GM03348 (cell line): ENCODE measurements at regions not wholly inside any gene's neighbourhood (a gene's known extent, or its start where the extent isn't known, plus 50 kb on each side); places are given as distances from the start of the nearest gene placed in this dataset.

Experiments
- DNase-seq: peaks from one replicate; pipeline ENCODE4 v3.0.0; 2012; ENCODE audit warnings: low spot score

- DNase-seq: peak; percentile 56
Measured at GRCh38 chr6:90790696-90791095, 203.8 kb upstream of the MAP3K7 start.

GRCh38 chr6:90790058-90790457 lies 203.2 kb upstream of the MAP3K7 start:
- DNase-seq: peak; percentile 15

DNA sequence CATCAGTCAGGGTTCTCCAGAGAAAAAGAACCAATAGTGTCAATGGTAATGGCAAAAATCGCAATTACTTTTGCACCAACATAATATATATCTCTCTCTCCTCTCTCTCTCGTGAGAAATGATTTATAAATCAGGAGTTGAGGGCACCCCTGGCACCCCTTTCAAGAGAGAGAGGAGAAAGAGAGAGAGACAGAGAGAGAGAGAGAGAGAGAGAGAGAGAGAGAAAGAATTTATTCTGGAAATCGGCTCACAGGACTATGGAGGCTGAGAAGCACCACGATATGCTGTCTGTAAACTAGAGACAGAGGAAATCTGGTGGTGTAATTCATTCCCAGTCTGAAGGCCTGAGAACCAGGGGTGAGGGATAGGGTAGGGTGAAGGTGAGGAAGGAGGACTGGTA lies 201.9 kb upstream of the MAP3K7 start:
- DNase-seq: no peak

DNA sequence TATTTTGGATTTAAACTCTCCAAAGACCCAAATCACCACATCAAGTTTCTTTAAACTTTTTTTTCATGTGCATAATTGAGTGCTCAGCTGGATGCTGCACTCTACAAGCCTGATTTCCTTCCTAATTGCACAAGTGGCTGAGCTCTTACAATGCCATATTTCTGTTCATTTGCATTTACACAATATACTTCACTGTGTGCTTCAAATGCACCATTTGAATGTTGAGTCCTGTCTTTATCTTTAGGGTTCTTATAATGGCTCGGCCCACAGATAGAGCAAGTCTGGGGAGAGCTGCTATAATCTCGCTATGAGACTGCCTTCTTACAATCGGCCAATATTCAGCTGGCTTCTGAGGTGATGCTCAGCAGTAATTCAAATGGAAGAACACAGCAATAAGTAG lies 200.6 kb upstream of the MAP3K7 start:
- DNase-seq: no peak

DNA sequence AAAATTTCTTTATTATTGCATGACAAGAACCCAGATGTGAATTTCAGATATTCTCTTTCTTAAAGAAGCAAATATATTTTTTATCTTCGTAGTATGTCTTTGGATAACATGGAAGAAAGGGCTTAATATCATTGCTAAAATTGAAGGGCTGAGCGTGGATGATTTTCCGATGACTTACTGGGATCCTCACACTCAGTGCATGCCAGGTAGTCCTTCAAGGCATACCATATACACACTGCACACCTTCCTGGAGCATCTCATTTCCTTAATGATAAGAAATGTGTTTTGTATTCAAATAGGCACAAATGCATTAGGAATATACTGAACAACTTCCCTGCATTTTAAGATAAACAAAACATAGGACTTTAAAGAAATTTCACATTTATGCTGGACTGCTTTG lies 193.9 kb upstream of the MAP3K7 start:
- no peak for DNase-seq

GRCh38 chr6:90780141-90780540 lies 193.3 kb upstream of the MAP3K7 start:
- no peak for DNase-seq

DNA sequence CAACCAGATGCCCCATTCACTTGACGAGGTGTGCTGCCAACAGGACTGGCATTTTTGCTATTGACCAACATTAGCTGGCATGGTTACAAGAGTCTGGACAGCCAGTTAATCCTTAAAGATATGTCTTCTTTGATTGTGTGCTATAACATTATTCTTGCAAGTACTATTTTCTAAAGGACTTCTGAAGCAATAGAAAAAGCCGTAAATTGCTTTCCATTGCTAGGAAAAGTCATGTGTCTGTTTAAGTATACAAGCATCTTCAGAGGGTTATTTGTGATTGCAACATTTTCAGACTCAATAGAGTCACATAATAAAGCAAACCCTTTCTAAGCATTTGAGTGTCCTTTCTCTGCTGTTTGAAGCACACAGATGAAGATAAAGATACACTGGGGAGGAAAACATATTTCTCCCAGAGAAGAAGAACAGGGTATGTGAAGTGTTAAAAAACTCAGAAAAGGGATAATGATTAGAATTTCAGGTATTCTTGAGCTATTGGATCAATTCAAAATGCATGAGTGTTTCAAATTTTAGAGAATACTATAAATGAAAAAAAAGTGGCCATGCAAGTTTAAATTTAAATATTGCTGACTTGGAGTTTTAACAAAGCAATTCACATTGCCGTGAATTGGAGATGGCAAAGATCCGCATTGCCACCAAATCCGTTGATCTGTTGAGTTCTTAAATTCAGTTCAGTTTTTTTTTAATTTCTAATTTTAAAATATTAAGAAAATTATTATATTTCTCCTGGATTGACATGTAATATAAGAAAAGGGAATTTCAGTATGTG lies 191.7 kb upstream of the MAP3K7 start:
- DNase-seq: no peak

GRCh38 chr6:90770778-90771177 lies 183.9 kb upstream of the MAP3K7 start:
- DNase-seq: no peak

GRCh38 chr6:90765895-90766294 lies 179.0 kb upstream of the MAP3K7 start:
- DNase-seq: no peak

DNA sequence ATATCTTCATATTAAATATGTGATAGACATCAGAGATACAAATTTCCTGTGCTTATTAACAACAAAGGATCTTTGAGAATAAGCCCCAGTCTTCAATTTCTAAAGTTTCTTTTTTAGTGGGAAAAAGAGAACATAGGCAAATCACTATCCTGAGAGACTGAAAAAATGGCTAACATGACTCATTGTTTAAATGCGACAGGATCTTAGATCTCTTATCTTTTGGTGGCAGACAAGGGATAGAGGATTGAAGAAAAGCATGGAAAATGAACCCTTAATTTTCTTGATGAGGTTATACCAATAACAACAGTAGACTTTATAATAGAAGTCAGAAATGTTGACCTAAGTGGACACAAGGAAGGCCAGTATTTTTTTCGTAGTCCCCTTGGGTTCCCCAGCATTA lies 178.6 kb upstream of the MAP3K7 start:
- DNase-seq: no peak

GRCh38 chr6:90764001-90764400 lies 177.1 kb upstream of the MAP3K7 start:
- DNase-seq: peak; percentile 11

DNA sequence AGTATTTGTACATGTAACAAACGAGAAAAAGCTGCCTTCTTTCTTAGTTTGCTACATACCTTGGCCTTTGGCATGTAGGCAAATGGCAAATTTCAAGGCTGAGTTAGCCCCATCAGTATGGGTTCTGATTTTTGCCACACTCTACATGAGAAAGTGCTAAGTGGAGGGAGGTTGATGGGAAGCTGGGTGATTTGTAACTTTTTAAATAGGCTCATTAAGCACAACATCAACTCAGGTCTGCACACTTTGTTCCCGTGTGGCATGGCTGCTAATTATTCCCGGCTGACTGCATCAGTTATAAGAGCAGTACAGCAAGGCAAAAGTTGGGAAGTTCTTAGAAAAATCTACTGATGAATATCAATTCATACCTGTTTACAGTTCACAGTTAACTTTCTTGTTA lies 172.8 kb upstream of the MAP3K7 start:
- no peak for DNase-seq

DNA sequence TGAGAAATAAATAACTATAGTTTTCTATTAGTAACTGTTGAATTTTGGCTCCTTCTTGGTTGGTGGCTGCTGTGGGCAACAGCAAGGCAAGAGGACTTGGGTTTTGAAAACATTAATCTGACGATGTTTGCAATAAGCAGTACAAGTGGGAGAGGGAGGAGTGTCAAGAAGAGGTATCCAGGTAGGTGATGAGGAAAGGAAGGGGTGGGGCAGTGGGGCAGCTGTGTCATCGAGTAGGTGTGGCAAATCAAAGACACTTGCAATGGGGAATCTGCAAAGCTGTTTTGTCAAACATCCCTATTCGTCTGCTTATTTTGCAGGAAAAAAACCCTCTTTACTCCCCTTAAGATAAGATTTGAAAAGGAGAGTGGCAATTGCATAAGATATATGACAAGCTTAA lies 171.9 kb upstream of the MAP3K7 start:
- DNase-seq: no peak

GRCh38 chr6:90753820-90754643 lies 167.2 kb upstream of the MAP3K7 start:
- DNase-seq: no peak

DNA sequence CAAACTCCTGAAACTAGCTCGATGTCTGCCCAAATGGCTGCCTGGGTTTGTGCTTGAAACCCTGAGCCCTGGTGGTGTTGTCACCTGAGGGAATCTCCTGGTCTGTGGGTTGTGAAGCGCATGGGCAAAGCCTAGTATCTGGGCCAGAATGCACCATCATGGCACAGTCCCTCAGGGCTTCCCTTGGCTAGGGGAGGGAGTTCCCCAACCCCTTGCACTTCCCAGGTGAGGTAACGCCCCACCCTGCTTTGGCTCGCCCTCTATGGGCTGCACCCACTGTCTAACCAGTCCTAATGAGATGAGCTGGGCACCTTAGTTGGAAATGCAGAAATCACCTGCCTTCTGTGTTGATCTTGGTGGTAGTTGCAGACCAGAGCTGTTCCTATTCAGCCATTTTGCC lies 152.9 kb upstream of the MAP3K7 start:
- DNase-seq: no peak

- no peak for DNase-seq
Measured at GRCh38 chr6:90739339-90739738, 152.5 kb upstream of the MAP3K7 start.

DNA sequence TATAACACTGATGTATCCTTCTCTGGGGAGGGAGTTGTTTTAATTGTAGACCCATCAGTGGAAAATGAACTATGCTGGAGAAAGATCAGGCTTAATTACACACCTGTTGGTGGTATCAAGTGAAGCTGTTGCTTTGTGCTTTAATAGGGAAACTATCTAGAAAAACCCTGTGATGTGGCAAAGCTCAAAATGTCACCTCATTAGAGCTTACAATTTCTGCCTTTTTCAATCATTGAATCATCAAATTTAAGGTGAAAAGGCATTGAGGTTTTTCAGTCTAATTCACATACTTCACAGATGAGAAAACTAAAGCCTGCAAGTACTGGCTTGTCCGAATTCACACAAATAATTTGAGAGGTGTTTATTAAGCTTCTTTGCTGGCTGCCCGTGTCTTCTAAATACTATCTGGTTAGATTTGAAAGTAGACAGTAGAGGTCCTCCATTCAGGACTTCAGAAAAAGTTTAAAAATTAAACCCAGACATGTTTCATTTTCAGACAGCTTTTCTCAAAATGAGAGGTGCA lies 143.3 kb upstream of the MAP3K7 start:
- DNase-seq: no peak

DNA sequence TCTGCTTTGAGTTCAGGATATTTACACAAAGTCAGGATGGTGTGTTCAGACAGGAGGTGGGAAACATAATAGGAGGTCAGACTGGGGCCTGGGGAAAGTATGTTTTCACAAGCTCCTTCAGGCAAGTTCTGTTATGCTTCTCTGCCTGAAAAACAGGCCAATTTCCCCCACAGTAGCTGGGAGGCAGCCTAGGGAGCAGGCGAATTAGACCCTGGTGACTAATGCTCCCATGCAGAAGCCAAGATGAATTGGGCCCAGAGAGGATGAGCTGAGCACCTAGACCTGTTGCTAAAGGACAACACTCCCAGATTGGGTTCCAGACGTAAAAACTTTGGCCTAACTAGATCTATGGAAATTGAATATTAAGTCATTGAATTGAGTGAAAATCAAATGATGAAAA lies 142.2 kb upstream of the MAP3K7 start:
- no peak for DNase-seq

DNA sequence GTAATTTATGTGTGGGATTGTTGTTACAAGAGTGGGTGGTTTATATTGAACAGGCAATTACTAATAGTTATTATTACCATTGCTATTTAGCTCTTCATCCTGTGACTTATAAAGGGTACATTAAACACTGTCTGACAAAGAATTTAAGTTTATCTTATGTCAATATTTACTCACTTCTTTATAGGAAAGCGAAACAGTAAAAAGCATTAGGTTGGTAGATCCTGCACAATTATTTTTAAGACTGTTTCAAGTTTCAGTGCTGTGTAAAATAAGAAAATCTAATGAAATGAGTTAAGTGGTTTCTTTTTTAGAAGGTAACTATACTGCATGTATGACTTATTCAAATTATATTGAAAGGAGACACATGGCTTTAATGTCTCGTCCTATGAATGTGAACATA lies 135.8 kb upstream of the MAP3K7 start:
- DNase-seq: no peak

DNA sequence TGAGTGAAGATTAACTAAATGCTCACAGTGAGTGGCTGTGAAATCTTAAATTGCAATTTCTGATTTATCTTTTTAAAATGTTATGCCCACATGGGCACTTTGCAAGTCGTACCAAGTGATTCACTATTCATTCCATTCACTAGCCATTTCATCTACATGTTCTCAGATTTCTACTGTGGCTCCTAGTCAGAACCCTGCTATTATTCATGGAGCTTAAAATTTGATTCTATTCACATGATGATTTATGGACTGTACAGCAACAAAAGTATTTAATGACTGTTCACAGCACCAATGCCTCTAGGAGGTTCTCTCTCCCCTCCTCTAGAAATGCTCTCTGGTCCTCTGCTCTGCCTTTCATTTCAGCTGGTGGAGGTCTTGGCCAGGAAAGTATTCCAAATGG lies 133.5 kb upstream of the MAP3K7 start:
- DNase-seq: no peak

GRCh38 chr6:90719321-90720195 lies 132.7 kb upstream of the MAP3K7 start:
- no peak for DNase-seq

GRCh38 chr6:90716376-90716775 lies 129.5 kb upstream of the MAP3K7 start:
- DNase-seq: no peak
